ENCODE measurements at regions not wholly inside any gene's neighbourhood (a gene's known extent, or its start where the extent isn't known, plus 50 kb on each side); places are given as distances from the start of the nearest gene placed in this dataset.
"Not testable (repeated sequence)": the region's sequence is repeated elsewhere in the genome, so short reads cannot be mapped to it uniquely, and the experiment has no call there.

GRCh38 chr3:26273196-26273595, 349.4 kb upstream of the LRRC3B start:
- TF ChIP-seq CTCF (conservative IDR thresholded peaks at IDR 0.05) = no peak
- no peak for TF ChIP-seq ZFX (IDR thresholded peaks at IDR 0.05)
- no peak overlapping the region for H3K27ac ChIP-seq

GRCh38 chr3:26279091-26279490, 343.5 kb upstream of the LRRC3B start:
- TF ChIP-seq ZFX (IDR thresholded peaks at IDR 0.05) (no peak), CTCF (conservative IDR thresholded peaks at IDR 0.05) (no peak)
- H3K27ac ChIP-seq = no peak overlapping the region

GRCh38 chr3:26280517-26280916, 342.1 kb upstream of the LRRC3B start:
- TF ChIP-seq CTCF (conservative IDR thresholded peaks at IDR 0.05) (peak; percentile 36), ZFX (IDR thresholded peaks at IDR 0.05) (no peak)
- no peak overlapping the region for H3K27ac ChIP-seq

- H3K27ac ChIP-seq = no peak overlapping the region
- no peak for TF ChIP-seq CTCF (conservative IDR thresholded peaks at IDR 0.05)
- no peak for TF ChIP-seq ZFX (IDR thresholded peaks at IDR 0.05)
Observed at GRCh38 chr3:26281284-26281985, 341.1 kb upstream of the LRRC3B start.

- H3K27ac ChIP-seq = not testable (repeated sequence)
Observed at GRCh38 chr3:26284503-26284902, 338.1 kb upstream of the LRRC3B start.

- TF ChIP-seq CTCF (conservative IDR thresholded peaks at IDR 0.05) = no peak
- TF ChIP-seq ZFX (IDR thresholded peaks at IDR 0.05) = no peak
- H3K27ac ChIP-seq = no peak overlapping the region
Observed at GRCh38 chr3:26291840-26292239, 330.7 kb upstream of the LRRC3B start.

GRCh38 chr3:26292780-26293179, 329.8 kb upstream of the LRRC3B start:
- no peak overlapping the region for H3K27ac ChIP-seq
- no peak for TF ChIP-seq CTCF (conservative IDR thresholded peaks at IDR 0.05)
- TF ChIP-seq ZFX (IDR thresholded peaks at IDR 0.05) = no peak

- no peak overlapping the region for H3K27ac ChIP-seq
- TF ChIP-seq ZFX (IDR thresholded peaks at IDR 0.05) (no peak), CTCF (conservative IDR thresholded peaks at IDR 0.05) (no peak)
Observed at GRCh38 chr3:26293329-26293844, 329.2 kb upstream of the LRRC3B start.
